CD4-positive, alpha-beta T cell treated with Interleukin-12 subunit alpha and Interleukin-12 subunit beta, for 1 hour (primary cell): ENCODE measurements at regions not wholly inside any gene's neighbourhood (a gene's known extent, or its start where the extent isn't known, plus 50 kb on each side); places are given as distances from the start of the nearest gene placed in this dataset.
"Not testable (repeated sequence)": the region's sequence is repeated elsewhere in the genome, so short reads cannot be mapped to it uniquely, and the experiment has no call there.

Source experiments
- DNase-seq: peaks from one replicate; pipeline ENCODE4 v3.0.0-alpha.2; 2020

DNA sequence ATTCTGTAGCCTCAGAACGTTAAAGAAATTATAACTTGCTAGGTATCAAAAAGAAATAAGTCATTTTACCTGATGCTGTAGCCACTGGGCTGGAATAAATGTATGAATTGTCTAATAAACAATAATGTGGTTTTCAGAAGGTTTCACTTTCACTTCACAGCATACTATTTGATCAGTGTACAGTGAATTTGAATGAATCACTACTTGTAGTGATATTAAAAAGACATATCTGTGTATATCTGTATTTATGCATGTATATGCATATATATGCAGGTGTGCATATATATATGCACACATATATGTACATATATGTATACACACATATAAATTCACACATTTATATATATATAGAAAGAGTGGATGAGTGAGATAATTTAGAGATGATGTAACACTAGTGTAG, 440.0 kb upstream of the PCDH10 start:
- DNase-seq = no peak

DNA sequence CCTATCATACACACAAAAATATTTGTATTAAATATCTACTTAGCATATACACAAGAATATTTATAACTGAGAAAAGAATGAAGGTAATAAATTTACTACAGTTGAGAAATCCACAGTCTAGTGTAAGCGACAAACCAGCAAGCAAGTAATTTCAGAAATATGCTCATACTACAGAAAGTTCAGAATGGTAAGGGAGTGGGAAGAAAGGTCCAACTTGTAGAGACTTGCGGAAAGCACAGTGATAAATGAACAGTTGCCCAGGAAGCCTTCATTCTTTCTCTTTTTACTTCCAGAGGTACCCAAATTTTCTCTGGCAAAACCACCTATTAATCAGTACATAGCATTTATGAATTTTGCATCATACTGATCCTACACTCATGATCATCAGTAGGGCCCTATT, 438.1 kb upstream of the PCDH10 start:
- no peak for DNase-seq

DNA sequence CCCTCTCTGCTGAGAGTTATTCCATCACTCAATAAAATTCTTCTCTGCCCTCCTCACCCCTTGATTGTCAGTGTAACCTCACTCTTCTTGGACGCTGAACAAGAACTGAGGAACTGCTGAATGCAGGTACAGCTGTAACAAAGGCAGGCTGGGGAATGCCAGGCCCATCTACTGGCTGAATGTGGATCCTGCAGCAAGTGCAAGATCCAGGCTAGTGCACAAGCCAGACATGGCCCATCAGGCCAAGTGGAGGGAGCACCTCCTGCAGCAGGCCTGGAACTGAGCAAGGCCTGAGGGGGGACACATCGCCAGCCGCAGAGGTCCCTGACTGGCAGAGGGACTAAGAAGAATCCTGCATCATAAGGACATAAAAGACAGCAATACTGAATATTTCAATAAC, 411.8 kb upstream of the PCDH10 start:
- no peak for DNase-seq

DNA sequence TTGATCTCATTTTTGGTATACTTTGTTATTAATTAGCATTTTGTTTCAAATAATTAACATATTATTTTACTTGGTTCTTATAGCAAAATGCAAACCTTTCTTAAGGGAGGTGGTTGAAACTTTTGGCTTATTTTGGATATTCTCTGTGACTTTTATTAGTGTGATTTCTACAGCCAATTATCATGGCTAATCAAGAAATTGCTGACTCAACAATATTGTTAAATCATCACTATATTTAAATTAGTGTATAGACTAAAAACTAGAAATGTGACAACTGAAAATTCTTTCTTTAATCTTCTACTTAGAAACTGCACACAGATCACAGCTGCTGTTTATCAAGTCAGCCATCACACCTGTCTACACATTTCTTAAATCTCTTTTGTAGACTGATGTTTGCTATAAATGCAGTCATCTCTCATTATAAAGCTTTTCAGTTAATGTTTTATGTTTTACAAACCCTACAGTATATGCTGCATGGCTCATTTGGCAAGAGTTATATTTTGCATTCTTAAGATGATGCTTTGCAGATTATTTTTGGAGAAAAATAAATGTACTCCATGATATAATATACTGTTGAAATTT, 389.8 kb upstream of the PCDH10 start:
- DNase-seq = no peak

DNA sequence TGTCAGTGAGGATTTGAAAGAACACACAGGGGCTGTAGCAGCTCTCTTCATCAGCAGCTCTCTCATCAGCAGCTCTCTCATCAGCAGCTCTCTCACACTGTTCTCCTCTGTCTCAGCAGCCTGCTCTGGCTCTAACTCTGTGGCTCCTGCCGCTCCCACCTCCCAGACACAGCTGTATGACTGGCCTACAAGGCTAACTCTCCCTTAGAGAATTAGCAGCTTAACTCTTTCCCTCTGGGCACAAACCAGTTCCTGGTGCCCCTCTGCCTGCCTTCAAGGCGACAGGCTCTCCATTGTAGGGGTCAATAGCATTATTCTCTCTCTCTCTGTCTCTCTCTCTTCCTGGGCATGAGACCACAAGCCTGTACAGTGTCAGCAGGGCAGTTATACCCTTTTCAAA, 385.6 kb upstream of the PCDH10 start:
- DNase-seq = no peak

DNA sequence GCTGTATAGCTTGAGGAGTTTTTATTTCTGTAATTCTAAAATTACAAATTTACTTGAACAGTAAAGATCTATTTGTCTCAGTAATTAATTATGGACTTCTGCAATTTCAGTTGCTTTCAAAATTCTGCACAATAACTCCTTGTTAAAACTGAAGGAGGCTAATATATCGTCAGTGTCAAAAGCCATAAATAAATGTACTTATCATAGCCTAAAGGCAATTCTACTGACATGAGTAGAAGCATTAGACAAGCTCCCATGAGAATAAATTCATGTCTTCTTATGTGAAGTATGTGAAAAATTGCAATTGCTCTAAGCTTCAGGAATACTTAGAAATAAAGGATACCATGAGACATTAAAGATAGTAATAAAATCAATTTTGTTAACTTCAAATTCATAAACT, 381.2 kb upstream of the PCDH10 start:
- DNase-seq = no peak

DNA sequence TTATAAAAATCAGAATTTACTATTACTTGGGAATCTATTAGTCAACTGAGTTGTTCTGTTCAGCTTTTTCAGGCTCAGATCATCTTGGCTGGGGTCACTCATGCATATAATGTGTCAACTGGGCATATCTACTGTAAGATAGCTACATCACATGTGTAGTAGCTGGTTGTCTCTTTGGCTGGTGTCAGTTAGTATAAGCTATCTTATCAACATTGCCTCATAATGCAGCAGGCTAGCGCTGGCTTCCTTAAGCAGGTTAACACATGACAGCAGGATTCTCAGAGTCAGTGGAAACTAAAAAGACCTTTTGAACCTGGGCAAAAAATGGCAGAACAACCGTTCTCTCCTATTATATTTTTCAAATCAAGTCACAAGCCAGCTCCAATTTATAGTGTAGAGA, 378.3 kb upstream of the PCDH10 start:
- DNase-seq = no peak

DNA sequence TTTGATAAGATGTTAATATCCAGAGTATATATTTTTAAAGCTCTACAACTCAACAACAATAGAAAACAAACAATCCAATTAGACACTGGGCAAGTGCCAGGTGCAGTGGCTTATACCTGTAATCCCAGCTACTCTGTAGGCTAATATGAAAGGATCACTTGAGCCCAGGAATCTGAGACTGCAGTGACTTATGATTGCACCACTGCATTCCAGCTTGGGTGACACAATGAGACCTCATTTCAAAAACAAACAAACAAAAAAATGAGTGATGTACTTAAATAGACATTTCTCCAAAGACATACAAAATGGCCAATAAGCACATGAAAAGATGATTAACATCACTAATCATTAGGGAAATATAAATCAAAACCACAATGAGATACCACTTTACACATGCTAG, 356.8 kb upstream of the PCDH10 start:
- DNase-seq = no peak

DNA sequence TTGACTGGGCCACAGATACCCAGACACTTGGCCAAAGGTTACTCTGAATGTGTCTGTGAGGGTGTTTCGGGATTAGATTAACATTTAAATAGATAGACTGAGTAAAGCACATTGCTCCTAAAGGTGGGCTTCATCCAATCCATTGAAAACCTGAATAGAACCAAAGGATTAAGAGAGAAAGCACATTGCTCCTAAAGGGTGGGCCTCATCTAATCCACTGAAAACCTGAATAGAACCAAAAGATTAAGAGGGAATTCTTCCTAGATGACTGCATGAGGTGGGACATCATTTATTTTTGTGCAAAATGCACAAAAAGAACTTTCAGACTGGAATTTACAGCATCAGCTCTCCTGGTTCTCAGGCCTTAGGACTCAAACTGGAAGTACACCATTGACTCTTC, 351.2 kb upstream of the PCDH10 start:
- DNase-seq = no peak

DNA sequence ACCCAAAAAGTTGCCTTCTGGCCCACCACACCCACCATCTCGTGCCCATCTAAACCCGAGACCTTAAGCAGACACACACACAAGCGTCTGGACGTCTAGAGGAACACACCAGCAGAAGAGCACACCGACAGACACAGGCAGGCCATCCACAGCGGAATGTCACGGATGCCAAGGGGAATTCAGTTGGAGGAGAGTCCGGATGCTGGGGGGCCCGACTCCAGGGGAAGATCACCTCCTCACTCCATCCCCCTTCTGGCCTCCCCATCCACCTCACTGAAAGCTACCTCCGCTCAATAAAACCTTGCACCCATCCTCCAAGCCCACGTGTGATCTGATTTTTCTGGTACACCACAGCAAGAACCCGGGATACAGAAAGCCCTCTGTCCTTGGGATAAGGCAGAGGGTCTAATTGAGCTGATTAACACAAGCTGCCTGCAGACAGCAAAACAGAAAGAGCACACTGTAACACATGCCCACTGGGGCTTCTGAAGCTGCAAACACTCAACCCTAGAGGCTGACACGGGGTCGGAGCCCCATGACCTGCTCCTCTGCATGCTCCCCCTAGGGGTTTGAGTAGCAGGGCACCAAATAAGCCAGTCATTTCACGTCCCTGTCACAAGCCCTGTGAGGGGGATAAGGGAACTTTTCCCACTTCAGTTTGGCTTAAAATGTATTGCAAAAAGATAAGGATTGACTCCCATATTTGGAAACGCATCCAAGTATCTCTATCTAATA, 339.6 kb upstream of the PCDH10 start:
- no peak for DNase-seq

DNA sequence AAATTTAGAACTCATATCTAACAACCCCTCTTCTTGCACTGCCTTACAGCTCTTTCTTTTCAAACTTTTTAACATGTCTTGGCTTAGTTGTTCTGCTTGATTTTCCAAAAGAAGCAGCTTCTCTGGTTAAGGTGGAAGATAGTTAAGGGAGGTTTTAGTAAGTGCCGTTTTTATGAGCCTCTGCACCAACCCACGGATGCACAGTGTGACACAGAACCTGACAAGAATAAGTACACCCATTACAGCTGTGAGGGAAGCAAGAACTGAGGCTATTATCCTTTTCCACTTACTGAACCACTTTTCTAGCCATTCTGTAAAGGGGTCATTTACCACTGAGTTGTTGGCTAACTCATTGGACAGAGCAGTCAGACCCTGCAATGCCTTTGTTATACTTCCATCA, 336.0 kb upstream of the PCDH10 start:
- DNase-seq = not testable (repeated sequence)

DNA sequence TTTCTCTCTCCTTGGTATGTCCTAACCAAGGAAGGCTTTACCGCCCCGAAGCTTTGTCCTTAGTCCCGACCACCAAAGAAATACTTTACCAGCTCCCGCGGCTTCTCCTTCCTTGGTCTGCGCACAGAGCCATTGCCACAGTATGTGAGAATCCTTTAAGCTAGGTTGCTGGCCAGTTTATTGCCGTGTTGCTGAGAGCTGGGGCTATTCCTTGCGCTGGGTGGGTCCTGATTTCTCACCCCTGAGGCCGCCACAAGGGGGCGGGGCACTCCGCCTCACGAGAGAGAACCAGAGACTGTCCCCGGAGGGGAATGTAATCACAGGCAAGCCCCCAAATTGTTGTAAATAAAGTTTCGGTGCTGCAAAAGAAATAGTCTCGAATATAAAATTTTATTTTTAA, 331.0 kb upstream of the PCDH10 start:
- no peak for DNase-seq

DNA sequence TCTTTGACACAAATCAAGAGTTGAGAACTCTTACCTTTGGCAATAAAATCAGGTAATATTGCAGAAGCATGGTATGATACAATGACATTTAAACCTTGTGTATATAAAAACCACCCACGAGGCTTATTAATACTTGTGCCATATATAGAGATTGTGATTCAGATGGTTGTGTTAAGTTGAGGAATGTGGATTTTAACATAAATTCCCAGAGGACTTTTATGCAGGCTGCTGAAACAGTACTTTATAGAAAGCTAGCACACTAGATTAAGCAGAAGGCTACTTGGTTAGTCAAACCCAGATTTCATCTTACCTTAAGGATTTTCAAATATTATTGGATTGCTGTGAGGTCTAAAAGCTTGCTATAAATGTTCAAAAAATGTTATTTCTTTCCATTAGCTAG, 325.7 kb upstream of the PCDH10 start:
- DNase-seq = no peak

DNA sequence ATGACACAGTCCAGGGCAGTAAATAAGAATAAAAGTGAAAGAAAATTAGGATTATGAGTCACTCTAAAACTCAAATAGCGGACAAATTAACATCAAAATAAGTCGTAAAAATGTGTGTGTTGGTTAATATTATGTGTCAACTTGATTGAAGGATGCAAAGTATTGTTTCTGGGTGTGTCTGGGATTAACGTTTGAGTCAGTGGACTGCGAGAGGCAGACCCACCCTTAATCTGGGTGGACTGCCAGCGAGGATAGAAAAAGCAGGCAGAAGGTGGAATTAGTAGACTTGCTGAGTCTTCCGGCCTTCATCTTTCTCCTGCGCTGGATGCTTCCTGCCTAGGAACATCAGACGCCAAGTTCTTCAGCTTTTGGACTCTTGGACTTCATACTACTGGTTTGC, 324.3 kb upstream of the PCDH10 start:
- DNase-seq = no peak

DNA sequence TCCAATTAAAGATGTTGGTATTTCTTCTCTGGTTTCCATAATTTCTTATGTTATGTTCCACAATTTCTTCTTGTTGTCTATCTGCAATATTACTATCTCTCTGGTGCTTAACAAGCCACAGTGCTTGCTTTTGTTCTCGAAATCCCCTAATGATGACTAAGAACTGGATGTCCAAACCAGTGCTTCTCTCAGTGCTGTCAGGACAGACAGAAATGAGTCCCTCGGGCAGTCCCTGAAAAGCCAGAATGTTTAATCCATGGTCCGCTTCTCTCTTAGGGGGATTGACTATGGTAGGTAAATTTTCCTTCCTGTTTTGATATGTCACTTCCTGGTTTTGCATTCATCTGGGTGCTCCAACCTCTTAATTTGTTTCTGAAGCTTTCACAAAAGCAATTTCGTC, 321.6 kb upstream of the PCDH10 start:
- no peak for DNase-seq

DNA sequence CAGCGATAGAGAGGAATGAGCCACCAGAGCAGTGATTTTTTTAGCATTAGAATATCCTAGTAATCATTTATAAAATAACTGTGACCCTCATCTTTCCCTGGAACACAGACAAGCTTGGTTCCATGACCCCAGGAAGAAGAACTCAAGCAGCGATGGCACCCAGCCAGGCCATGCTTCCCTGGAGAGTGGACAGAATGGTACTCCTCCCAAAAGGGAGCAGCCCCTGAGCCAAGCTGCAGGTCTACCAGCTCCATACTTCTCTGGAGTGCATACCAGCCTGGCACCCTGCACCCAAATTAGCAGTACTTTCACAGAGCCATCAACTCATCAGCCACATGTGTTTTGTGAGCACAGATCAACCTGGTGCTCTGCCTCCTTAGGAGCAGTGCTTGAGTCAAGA, 310.9 kb upstream of the PCDH10 start:
- DNase-seq = no peak

DNA sequence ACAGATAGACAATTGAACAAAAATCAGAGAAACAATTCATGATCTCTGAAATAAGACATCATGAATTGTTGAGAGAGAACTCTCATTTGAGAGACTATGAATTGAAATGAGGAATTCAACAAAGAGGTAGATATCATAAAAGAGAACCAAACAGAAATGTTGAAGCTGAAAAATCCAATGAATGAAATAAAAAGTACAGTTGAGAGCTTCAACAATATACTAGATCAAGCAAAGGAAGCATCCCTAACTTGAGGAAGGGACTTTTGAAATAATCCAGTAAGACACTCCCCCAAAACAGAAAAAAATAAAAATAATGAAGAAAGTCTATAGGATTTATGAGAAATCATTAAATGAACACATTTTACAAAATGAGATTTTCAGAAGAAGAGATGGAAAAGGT, 310.0 kb upstream of the PCDH10 start:
- DNase-seq = no peak

DNA sequence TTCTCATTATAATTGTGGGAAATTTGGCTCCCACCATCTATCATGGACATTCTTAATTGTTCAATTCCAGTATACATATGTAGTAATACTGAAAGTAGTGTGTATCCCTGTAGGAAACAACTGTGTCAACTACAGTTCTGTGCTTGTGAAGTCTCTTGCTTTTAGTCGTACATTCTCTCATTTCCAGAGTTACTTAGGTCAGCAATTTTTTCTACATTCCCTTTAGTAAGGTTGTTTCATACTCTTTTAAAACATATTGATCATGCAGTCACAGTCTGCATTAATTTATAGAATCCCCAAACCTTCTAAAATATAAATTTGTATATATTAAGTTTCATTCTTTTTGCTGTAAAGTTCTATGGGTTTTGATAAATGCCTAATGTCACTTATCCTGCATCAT, 289.2 kb upstream of the PCDH10 start:
- no peak for DNase-seq

DNA sequence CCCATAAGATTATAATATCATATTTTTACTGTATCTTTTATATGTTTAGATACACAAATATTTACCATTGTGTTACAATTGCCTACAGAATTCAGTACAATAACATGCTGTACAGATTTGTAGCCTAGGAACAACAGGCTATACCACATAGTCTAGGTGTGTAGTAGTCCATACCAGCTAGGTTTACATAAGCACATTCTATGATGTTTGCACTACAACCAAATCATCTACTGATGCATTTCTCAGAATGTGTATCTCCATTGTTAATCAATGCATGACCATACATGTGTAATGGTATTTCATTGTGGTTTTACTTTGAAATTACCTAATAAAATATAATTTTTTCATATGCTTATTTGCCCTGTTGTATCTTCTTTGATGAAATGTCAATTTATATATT, 288.1 kb upstream of the PCDH10 start:
- DNase-seq = no peak

DNA sequence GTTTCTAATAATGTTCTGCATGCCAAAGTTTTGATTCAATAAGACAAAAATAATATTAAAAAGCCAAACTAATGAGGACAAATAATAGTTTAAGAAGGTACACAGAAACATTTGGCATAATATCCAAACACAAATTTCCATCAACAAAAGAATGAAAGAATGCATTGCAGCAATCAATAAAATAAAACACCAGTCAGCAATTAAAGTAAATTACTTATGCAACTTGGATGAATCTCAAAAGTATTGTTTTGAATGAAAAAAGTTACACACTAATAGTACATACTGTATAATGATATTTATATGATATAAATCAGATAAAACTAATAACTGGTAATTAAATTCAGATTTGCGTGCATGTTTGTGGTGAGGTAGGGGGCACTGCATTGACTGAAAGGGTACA, 285.5 kb upstream of the PCDH10 start:
- no peak for DNase-seq

DNA sequence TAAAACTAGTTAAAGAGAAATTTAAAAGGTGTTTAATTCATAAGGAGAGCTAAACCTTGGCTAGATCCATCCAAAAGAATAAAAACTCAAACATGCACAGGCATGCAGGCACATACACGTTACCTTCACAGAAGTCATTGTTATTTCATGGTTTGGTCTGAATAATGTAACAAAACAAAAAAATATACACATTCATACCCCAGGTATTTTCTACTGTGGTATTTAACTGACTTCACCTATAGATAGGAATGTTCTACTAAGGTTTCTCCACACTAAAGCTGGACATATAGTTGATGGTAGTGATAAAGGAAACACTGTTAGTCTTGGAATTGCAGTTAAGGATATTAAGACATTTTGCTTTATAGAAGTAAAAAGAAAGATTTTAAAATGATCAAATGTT, 283.6 kb upstream of the PCDH10 start:
- DNase-seq = no peak

DNA sequence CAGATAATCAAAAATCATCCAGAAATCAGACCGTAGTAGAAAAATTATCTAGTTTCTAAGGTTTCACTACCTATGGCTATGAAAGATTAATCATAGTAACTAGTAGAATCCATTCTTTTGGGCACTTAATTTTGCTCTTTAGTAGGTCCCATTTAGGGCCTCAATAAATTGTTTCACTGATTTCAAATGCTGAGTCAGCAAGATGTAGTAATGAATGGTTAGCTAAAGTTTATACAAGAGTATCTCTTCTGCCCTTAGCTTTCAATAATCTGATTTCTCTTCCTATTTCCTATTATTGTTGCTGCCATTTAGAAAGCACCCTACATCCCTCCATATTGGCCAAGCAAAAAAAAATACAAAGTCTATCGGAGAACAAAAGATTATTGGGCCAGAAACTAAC, 283.2 kb upstream of the PCDH10 start:
- DNase-seq = no peak

DNA sequence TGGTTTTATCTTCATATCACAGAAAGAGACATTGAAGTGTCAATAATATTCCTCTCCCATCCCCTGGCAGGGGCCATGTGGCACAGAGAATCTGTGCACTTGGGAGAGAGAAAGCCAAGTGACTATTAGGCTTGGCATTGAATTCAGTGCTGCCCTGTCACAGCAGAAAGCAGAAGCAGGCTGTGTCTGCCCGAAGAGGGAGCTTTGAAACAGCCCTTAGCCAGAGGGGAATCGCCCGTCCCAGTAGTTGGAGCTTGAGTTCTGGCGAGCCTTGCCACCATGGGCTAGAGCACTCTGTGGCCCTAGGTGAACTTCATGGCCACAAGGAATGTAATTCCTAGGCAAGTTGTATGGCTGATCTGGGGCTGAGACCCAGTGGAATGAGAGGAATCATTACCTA, 282.5 kb upstream of the PCDH10 start:
- DNase-seq = no peak

DNA sequence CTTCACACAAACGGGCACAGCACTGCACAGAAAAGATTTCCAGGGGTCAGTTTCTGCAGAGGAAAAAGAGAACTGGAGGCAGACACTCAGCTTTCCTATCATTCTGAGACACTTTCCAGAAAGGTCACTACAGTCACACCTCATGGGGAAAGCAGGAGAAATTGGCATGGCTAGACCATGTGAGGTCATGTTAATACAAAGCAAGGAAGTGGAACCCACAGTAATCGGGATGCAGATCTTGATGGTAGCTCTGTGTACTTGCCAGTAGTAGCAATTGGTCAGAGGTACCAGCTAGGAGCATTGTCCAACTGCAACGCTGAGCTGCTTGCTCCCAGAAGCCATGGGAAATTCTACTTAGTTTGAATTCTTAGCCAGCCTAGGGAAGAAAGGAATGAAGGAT, 255.3 kb upstream of the PCDH10 start:
- no peak for DNase-seq

DNA sequence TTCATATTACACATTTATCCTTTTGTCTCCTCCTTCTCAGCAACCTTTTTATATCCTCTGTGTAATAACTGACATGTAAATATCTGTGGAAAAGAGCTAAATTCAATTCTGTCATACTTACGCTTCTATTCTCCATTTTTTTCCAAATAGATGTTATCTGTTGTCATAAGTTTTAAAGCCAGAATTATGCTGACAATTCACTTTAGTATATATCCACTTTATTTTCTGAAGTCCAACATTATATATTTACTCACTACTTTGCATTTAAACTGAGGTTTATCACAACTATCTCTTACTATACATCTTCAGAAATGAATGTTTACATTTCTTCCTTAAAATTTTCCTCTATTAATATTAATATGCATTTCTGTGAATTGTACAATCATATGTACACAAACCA, 247.9 kb upstream of the PCDH10 start:
- DNase-seq = no peak
